NCI-H2227 (cell line): ENCODE measurements at regions not wholly inside any gene's neighbourhood (a gene's known extent, or its start where the extent isn't known, plus 50 kb on each side); places are given as distances from the start of the nearest gene placed in this dataset.

Source experiments
- DNase-seq: peaks from one replicate; lab custom pipeline; 2025; ENCODE audit not compliant: unreplicated experiment; lab: John Stamatoyannopoulos, UW

GRCh38 chr7:25619963-25620799 lies 391.9 kb upstream of the NPVF start:
- DNase-seq, result no peak

GRCh38 chr7:25621993-25622392 lies 393.7 kb upstream of the NPVF start:
- no peak for DNase-seq

GRCh38 chr7:25622695-25623094 lies 394.4 kb upstream of the NPVF start:
- no peak for DNase-seq

- no peak for DNase-seq
Measured at GRCh38 chr7:25624051-25624450, 395.8 kb upstream of the NPVF start.

- no peak for DNase-seq
Measured at GRCh38 chr7:25624833-25625232, 396.5 kb upstream of the NPVF start.

GRCh38 chr7:25625306-25625992 lies 397.2 kb upstream of the NPVF start:
- DNase-seq, result no peak

GRCh38 chr7:25626451-25627131 lies 398.3 kb upstream of the NPVF start:
- DNase-seq, result no peak

GRCh38 chr7:25628446-25628845 lies 400.2 kb upstream of the NPVF start:
- DNase-seq, result no peak

GRCh38 chr7:25632616-25633015 lies 404.3 kb upstream of the NPVF start:
- DNase-seq, result no peak

- DNase-seq, result no peak
Measured at GRCh38 chr7:25633426-25634036, 405.2 kb upstream of the NPVF start.

- no peak for DNase-seq
Measured at GRCh38 chr7:25636168-25636567, 407.9 kb upstream of the NPVF start.

GRCh38 chr7:25636871-25637283 lies 408.6 kb upstream of the NPVF start:
- no peak for DNase-seq

- DNase-seq, result no peak
Measured at GRCh38 chr7:25638068-25638467, 409.8 kb upstream of the NPVF start.

- no peak for DNase-seq
Measured at GRCh38 chr7:25638590-25639244, 410.4 kb upstream of the NPVF start.

- DNase-seq, result no peak
Measured at GRCh38 chr7:25642849-25643248, 414.6 kb upstream of the NPVF start.

- DNase-seq, result no peak
Measured at GRCh38 chr7:25643286-25643685, 415.0 kb upstream of the NPVF start.

- DNase-seq, result no peak
Measured at GRCh38 chr7:25643770-25644394, 415.6 kb upstream of the NPVF start.

- peak; percentile 22 for DNase-seq
Measured at GRCh38 chr7:25646726-25647413, 418.6 kb upstream of the NPVF start.

GRCh38 chr7:25647872-25648271 lies 419.6 kb upstream of the NPVF start:
- no peak for DNase-seq

GRCh38 chr7:25652366-25652765 lies 424.1 kb upstream of the NPVF start:
- DNase-seq, result no peak
